MCF 10A (cell line): ENCODE measurements at regions not wholly inside any gene's neighbourhood (a gene's known extent, or its start where the extent isn't known, plus 50 kb on each side); places are given as distances from the start of the nearest gene placed in this dataset.
"Not testable (repeated sequence)": the region's sequence is repeated elsewhere in the genome, so short reads cannot be mapped to it uniquely, and the experiment has no call there.

Experiments used
- BruUV-seq: library from RNA; stranded (reverse); fragments of 400-500 nt; replicated peaks from 2 replicates; lab custom pipeline; 2021; lab: Mats Ljungman, UMichigan
- CTCF ChIA-PET: fragments of 300-600 bp; sonication (Branson Sonifier 250); formaldehyde crosslinking; extraction: SDS; loops from one replicate; lab custom pipeline; 2021; ENCODE audit warnings: antibody characterized with exemption, inconsistent platforms; lab: Yijun Ruan, JAX
- POLR2A ChIA-PET: fragments of 300-600, 350-650 bp; sonication (Branson Sonifier 250); formaldehyde crosslinking; extraction: SDS; loops from one replicate; lab custom pipeline; 2020; ENCODE audit warnings: antibody characterized with exemption, inconsistent platforms; lab: Yijun Ruan, JAX
- DNase-seq: peaks from one replicate; pipeline ENCODE4 v3.0.0-alpha.2; 2018; ENCODE audit not compliant: unreplicated experiment
- H3K27ac Mint-ChIP-seq: one replicate; pipeline ENCODE4 v1.8.0; 2022; ENCODE audit warnings: mild to moderate bottlenecking, low read depth, mixed read lengths; ENCODE audit not compliant: unreplicated experiment
- H3K27me3 Mint-ChIP-seq: one replicate; pipeline ENCODE4 v1.8.0; 2022; ENCODE audit warnings: mixed read lengths; ENCODE audit not compliant: insufficient read depth, unreplicated experiment
- H3K36me3 Mint-ChIP-seq: one replicate; pipeline ENCODE4 v1.8.0; 2022; ENCODE audit warnings: mild to moderate bottlenecking, moderate library complexity, mixed read lengths; ENCODE audit not compliant: insufficient read depth, unreplicated experiment
- H3K4me1 Mint-ChIP-seq: one replicate; pipeline ENCODE4 v1.8.0; 2022; ENCODE audit warnings: mixed read lengths; ENCODE audit not compliant: insufficient read depth, unreplicated experiment
- H3K4me3 Mint-ChIP-seq: one replicate; pipeline ENCODE4 v1.8.0; 2022; ENCODE audit warnings: mild to moderate bottlenecking, moderate library complexity, mixed read lengths; ENCODE audit not compliant: unreplicated experiment
- H3K9me3 Mint-ChIP-seq: one replicate; pipeline ENCODE4 v1.8.0; 2022; ENCODE audit warnings: mixed read lengths; ENCODE audit not compliant: unreplicated experiment
- intact Hi-C: fragments of 100-400 bp; cut with micrococcal nuclease; formaldehyde crosslinking; loops from 2 replicates; pipeline ENCODE4 v1.14.1; 2022
- TF ChIP-seq, protein P1 (sequence below): fragments of 200-600 bp; IDR thresholded peaks from one replicate; pipeline ENCODE4 v1.8.0; 2022; ENCODE audit warnings: antibody characterized with exemption, mild to moderate bottlenecking; ENCODE audit not compliant: unreplicated experiment

DNA sequence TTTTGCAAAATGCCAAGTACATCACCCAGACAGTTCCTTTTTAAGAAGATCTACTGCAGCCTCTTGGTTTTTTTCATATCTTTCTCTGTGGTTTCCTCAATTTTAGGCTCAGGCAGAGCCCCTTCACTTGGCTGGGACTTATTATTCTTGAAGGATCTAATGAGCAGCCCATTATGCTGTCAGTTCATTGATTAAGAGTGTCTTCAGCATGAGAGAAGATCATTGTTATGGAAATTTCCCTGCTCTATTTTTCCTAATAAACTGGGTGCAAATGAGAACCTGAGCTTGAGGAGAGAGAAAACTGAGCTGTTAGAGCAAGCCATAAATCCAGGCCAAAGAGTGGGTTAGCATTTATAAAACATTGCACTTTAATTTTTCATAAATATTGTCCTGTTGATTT, 146.5 kb downstream of the SEC23IP start:
- Mint-ChIP-seq H3K36me3 (no peaks in the 10 kb centered on the region), H3K9me3 (no peaks in the 10 kb centered on the region), H3K27ac (no peak overlapping the region), H3K27me3 (no peaks in the 10 kb centered on the region), H3K4me3 (no peak overlapping the region), H3K4me1 (no peaks in the 10 kb centered on the region)
- intact Hi-C loops = no loop called here
- BruUV-seq = no TSS peak
- ChIA-PET CTCF (no interaction called here), POLR2A (no interaction called here)
- TF ChIP-seq, protein P1, sequence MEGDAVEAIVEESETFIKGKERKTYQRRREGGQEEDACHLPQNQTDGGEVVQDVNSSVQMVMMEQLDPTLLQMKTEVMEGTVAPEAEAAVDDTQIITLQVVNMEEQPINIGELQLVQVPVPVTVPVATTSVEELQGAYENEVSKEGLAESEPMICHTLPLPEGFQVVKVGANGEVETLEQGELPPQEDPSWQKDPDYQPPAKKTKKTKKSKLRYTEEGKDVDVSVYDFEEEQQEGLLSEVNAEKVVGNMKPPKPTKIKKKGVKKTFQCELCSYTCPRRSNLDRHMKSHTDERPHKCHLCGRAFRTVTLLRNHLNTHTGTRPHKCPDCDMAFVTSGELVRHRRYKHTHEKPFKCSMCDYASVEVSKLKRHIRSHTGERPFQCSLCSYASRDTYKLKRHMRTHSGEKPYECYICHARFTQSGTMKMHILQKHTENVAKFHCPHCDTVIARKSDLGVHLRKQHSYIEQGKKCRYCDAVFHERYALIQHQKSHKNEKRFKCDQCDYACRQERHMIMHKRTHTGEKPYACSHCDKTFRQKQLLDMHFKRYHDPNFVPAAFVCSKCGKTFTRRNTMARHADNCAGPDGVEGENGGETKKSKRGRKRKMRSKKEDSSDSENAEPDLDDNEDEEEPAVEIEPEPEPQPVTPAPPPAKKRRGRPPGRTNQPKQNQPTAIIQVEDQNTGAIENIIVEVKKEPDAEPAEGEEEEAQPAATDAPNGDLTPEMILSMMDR = no peak
- DNase-seq = no peak

GRCh38 chr10:120039826-120040225, 147.3 kb downstream of the SEC23IP start:
- H3K27me3 Mint-ChIP-seq = no peaks in the 10 kb centered on the region
- no peaks in the 10 kb centered on the region for H3K4me1 Mint-ChIP-seq
- no peaks in the 10 kb centered on the region for H3K9me3 Mint-ChIP-seq
- CTCF ChIA-PET = interaction anchor here (0.6 kb wide), 1 partner anchor 9 kb away, joined by 3 read pairs; no protein-coding TSS in a partner anchor
- TF ChIP-seq, protein P1 = no peak
- POLR2A ChIA-PET = interaction anchor here (0.6 kb wide), 1 partner anchor 147 kb away, joined by 3 read pairs; no protein-coding TSS in a partner anchor
- no peaks in the 10 kb centered on the region for H3K36me3 Mint-ChIP-seq
- H3K4me3 Mint-ChIP-seq = no peak overlapping the region
- no peak for DNase-seq
- BruUV-seq = no TSS peak
- intact Hi-C loops = no loop called here
- H3K27ac Mint-ChIP-seq = no peak overlapping the region

DNA sequence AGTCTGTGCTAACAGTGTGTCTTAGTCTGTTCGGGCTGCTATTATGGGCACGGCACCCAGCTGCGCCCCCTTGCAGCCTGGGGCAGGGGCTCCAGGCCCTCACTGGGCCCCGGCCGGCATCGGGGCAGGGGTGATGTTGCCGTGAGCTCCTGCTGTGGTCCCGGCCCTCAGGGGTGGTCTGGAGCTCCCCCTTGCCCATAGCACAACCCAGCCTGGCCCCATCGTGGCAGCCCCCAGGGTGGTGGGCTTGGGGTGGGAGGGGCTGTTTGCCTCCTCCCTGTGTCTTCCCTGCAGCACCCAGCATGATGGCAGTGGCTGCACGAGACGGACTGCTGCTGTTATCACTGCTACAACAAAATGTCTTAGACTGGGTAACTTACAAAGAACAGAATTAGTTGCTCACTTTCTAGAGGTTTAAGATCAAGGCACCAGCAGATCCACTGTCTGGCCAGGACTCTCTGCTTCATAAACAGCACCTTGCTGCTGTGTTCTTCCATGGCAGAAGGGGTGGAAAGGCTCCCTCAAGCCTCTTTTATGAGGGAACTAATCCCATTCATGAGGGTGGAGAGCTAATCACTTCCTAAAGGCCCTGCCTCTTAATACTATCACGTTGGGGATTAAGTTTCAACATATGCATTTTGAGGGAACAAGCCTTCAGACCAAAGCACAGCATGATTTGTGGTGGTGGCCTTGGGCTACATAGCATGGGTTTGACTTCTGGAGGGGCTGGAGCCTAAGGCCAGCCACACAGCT, 149.5 kb downstream of the SEC23IP start:
- Mint-ChIP-seq H3K4me1 (no peaks in the 10 kb centered on the region), H3K27ac (no peak overlapping the region), H3K9me3 (no peaks in the 10 kb centered on the region), H3K4me3 (no peak overlapping the region), H3K27me3 (no peaks in the 10 kb centered on the region), H3K36me3 (no peaks in the 10 kb centered on the region)
- intact Hi-C loops = no loop called here
- DNase-seq = no peak
- ChIA-PET POLR2A (no interaction called here), CTCF (no interaction called here)
- TF ChIP-seq, protein P1 = no peak
- BruUV-seq = no TSS peak

- Mint-ChIP-seq H3K27ac (no peak overlapping the region), H3K27me3 (no peaks in the 10 kb centered on the region), H3K4me3 (no peak overlapping the region), H3K9me3 (no peaks in the 10 kb centered on the region), H3K4me1 (no peaks in the 10 kb centered on the region), H3K36me3 (no peaks in the 10 kb centered on the region)
- DNase-seq = no peak
- TF ChIP-seq, protein P1 = no peak
- intact Hi-C loops = no loop called here
- BruUV-seq = no TSS peak
- POLR2A ChIA-PET = no interaction called here
- CTCF ChIA-PET = no interaction called here
These were observed 150.2 kb downstream of the SEC23IP start for GRCh38 chr10:120042705-120043104.

DNA sequence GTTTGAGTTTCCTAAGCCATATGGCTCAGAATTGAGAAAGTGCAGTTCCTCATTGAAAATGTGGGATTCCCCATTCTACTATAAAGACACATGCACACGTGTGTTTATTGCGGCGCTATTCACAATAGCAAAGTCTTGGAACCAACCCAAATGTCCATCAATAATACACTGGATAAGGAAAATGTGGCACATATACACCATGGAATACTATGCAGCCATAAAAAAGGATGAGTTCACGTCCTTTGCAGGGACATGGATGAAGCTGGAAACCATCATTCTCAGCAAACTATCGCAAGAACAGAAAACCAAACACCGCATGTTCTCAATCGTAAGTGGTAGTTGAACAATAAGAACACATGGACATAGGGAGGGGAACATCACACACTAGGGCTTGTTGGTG, 154.8 kb downstream of the SEC23IP start:
- intact Hi-C loops, H3K27me3 Mint-ChIP-seq, BruUV-seq, H3K27ac Mint-ChIP-seq, POLR2A ChIA-PET, H3K4me3 Mint-ChIP-seq, H3K36me3 Mint-ChIP-seq, H3K4me1 Mint-ChIP-seq, CTCF ChIA-PET, H3K9me3 Mint-ChIP-seq, DNase-seq: not testable (repeated sequence)
